ENCODE measurements at regions not wholly inside any gene's neighbourhood (a gene's known extent, or its start where the extent isn't known, plus 50 kb on each side); places are given as distances from the start of the nearest gene placed in this dataset.

- H3K36me3 ChIP-seq (replicated peaks; ENCODE audit: insufficient read depth, low read depth) = no peaks in the 10 kb centered on the region
- H3K27me3 ChIP-seq = no peaks in the 10 kb centered on the region
- TF ChIP-seq EZH2 (IDR thresholded peaks at IDR 0.05; ENCODE audit: borderline replicate concordance) (no peak), CTCF (IDR thresholded peaks at IDR 0.05; ENCODE audit: poor library complexity) (no peak), EZH2phosphoT487 (IDR thresholded peaks at IDR 0.05; ENCODE audit: low read depth, severe bottlenecking, unreplicated experiment) (no peak)
- H3K79me2 ChIP-seq = no peaks in the 10 kb centered on the region
- no peak overlapping the region for H3K27ac ChIP-seq
- H3K9me2 ChIP-seq (replicated peaks; ENCODE audit: insufficient read depth) = no peaks in the 10 kb centered on the region
- H3K9me3 ChIP-seq (ENCODE audit: low read depth) = no peaks in the 10 kb centered on the region
- DNase-seq (ENCODE audit: low spot score) = peak; percentile 10
- H2AFZ ChIP-seq = no peak overlapping the region
- no peaks in the 10 kb centered on the region for H4K20me1 ChIP-seq (ENCODE audit: insufficient read depth, poor library complexity, severe bottlenecking)
- WGBS (ENCODE audit: low lambda C conversion rate, missing lambda C conversion rate) = 67% methylated on average over 5 of the region's 5 CpGs
- no peak overlapping the region for H3K4me2 ChIP-seq
- no peak overlapping the region for H3K4me3 ChIP-seq
- H3K4me1 ChIP-seq (ENCODE audit: insufficient read depth) = no peaks in the 10 kb centered on the region
Measured at GRCh38 chr10:57992321-57993077, 275.2 kb downstream of the IPMK start.

GRCh38 chr10:57988964-57989363 is 278.7 kb downstream of the IPMK start:
- no peak for TF ChIP-seq EZH2phosphoT487 (IDR thresholded peaks at IDR 0.05; ENCODE audit: low read depth, severe bottlenecking, unreplicated experiment)
- TF ChIP-seq CTCF (IDR thresholded peaks at IDR 0.05; ENCODE audit: poor library complexity) = no peak
- no peak for TF ChIP-seq EZH2 (IDR thresholded peaks at IDR 0.05; ENCODE audit: borderline replicate concordance)
- Histone ChIP-seq H2AFZ (no peak overlapping the region), H3K9me2 (replicated peaks; ENCODE audit: insufficient read depth) (no peaks in the 10 kb centered on the region), H3K4me1 (ENCODE audit: insufficient read depth) (no peaks in the 10 kb centered on the region), H4K20me1 (ENCODE audit: insufficient read depth, poor library complexity, severe bottlenecking) (no peaks in the 10 kb centered on the region), H3K27ac (no peak overlapping the region), H3K9me3 (ENCODE audit: low read depth) (no peaks in the 10 kb centered on the region), H3K4me3 (no peak overlapping the region), H3K36me3 (replicated peaks; ENCODE audit: insufficient read depth, low read depth) (no peaks in the 10 kb centered on the region), H3K27me3 (no peaks in the 10 kb centered on the region), H3K79me2 (no peaks in the 10 kb centered on the region), H3K4me2 (no peak overlapping the region)
- DNase-seq (ENCODE audit: low spot score) = no peak
- WGBS (ENCODE audit: low lambda C conversion rate, missing lambda C conversion rate) = 86% methylated on average over 2 of the region's 2 CpGs

GRCh38 chr10:57987055-57987721 is 280.5 kb downstream of the IPMK start:
- Histone ChIP-seq H2AFZ (no peak overlapping the region), H3K79me2 (no peaks in the 10 kb centered on the region), H3K36me3 (replicated peaks; ENCODE audit: insufficient read depth, low read depth) (no peaks in the 10 kb centered on the region), H3K4me3 (no peak overlapping the region), H3K9me2 (replicated peaks; ENCODE audit: insufficient read depth) (no peaks in the 10 kb centered on the region), H3K4me1 (ENCODE audit: insufficient read depth) (no peaks in the 10 kb centered on the region), H3K9me3 (ENCODE audit: low read depth) (no peaks in the 10 kb centered on the region), H3K27me3 (no peaks in the 10 kb centered on the region), H3K27ac (no peak overlapping the region), H4K20me1 (ENCODE audit: insufficient read depth, poor library complexity, severe bottlenecking) (no peaks in the 10 kb centered on the region), H3K4me2 (no peak overlapping the region)
- DNase-seq (ENCODE audit: low spot score) = no peak
- TF ChIP-seq CTCF (IDR thresholded peaks at IDR 0.05; ENCODE audit: poor library complexity) (no peak), EZH2phosphoT487 (IDR thresholded peaks at IDR 0.05; ENCODE audit: low read depth, severe bottlenecking, unreplicated experiment) (no peak), EZH2 (IDR thresholded peaks at IDR 0.05; ENCODE audit: borderline replicate concordance) (no peak)
- WGBS (ENCODE audit: low lambda C conversion rate, missing lambda C conversion rate) = 92% methylated on average over 6 of the region's 6 CpGs

Data from hepatocyte (in vitro differentiated cells).